Fibroblast of peridontal ligament (primary cell): ENCODE measurements at regions not wholly inside any gene's neighbourhood (a gene's known extent, or its start where the extent isn't known, plus 50 kb on each side); places are given as distances from the start of the nearest gene placed in this dataset.

Source experiments
- DNase-seq: peaks from one replicate; pipeline ENCODE4 v3.0.0-alpha.2; 2010; ENCODE audit errors: extremely low read depth

GRCh38 chr7:116445447-116446211 lies 53.9 kb upstream of the CAV2 start:
- DNase-seq, result no peak

GRCh38 chr7:116446212-116446855 lies 53.2 kb upstream of the CAV2 start:
- DNase-seq, result no peak

- DNase-seq, result no peak
Measured at GRCh38 chr7:116447436-116447835, 52.1 kb upstream of the CAV2 start.

GRCh38 chr7:116447966-116448839 lies 51.3 kb upstream of the CAV2 start:
- no peak for DNase-seq

GRCh38 chr7:116449441-116449840 lies 50.1 kb upstream of the CAV2 start:
- DNase-seq, result no peak
